HG02571 (cell line): ENCODE measurements at regions not wholly inside any gene's neighbourhood (a gene's known extent, or its start where the extent isn't known, plus 50 kb on each side); places are given as distances from the start of the nearest gene placed in this dataset.
A peak's percentile ranks its signal among the peaks of the same experiment; 100 is the strongest.
"Not testable (repeated sequence)": the region's sequence is repeated elsewhere in the genome, so short reads cannot be mapped to it uniquely, and the experiment has no call there.

Experiments used
- ATAC-seq: cut with Tn5 transposase; IDR thresholded peaks from one replicate; pipeline ENCODE4 v1.9.1; 2021; ENCODE audit warnings: mild to moderate bottlenecking, moderate library complexity; ENCODE audit not compliant: unreplicated experiment

DNA sequence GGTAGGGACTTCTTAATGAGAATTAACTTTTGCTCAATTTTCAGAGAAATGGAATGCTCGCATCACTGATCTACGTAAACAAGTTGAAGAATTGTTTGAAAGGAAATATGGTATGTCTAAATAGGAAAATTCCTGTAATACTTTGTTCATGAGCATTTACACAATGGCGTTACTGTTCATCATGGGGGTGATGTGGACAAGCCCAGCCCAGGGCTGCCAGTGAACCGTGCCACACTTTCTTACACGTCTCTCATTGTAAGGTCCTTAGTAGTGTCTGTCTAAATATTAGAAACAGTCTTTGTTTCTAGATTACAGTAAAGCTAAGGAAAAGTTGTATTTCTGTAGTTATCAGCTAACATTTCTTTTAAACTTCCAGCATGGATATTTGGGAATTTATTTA, 91.0 kb upstream of the SPDYE9 start:
- ATAC-seq = not testable (repeated sequence)

DNA sequence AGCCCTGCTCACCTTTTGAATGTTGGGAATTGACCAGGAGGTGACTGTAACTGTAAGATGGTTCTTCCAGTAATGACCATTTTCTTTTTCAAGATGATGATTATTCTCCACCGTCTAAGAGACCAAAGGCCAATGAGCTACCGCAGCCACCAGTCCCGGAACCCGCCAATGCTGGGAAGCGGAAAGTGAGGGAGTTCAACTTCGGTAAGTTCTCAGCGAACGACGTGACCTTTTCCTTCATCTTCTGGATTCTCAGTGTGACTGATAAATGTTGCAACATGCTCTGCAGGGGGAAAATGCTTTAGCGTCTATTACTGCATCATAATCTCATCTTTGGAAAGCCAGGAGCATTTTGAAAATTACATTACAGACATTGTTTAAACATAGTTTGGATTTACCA, 89.5 kb upstream of the SPDYE9 start:
- not testable (repeated sequence) for ATAC-seq

DNA sequence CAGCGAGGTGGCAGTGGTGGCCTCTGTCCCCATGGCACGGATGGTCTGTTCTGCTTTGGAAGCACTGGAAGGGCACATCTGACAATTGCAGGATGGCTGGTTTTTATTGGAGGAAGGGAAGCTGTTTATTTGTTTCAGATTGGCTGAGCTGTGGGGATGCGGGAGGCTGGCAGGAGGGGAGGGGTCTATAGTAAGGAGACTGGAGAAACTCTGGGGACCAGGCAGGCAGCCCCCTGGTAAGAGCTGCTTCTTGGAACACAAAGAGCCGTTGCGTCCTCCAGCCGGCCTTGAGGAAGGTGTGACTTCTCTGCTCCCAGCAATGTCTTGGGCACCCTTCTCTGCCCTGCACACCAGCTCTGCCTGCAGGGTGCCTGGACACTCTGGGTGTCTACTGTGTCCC, 85.1 kb upstream of the SPDYE9 start:
- not testable (repeated sequence) for ATAC-seq

DNA sequence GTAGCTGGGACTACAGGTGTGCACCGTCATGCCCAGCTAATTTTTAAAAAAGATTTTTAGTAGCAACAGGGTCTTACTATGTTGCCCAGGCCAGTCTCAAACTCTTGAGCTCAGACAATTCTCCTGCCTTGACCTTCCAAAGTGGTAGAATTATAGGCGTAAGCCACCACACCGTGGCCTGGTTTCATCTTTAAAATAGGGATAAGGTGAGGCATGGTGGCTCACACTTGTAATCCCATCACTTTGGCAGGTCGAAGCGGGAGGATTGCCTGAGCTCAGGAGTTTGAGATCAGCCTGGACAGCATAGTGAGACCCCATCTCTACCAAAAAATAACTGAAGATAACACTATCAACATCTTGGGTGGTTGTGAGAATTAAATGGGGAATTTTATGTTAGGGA, 84.6 kb upstream of the SPDYE9 start:
- not testable (repeated sequence) for ATAC-seq

DNA sequence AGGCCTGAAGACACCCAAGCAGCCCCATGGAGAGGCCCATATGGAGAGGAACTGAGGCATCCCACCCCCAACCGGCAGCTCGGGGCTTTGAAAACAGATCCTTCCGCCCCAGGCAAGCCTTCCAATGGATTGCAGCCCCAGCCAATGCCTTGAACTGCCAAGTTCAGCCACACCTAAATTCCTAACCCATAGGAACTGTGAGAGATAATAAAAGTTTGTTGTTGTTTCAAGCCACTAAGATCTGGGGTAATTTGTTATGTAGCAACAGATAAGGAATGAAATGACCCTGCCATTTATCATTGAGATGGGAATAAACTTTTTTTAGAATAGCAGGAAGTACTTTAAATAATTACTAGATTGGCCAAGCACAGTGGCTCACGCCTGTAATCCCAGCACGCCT, 80.3 kb upstream of the SPDYE9 start:
- not testable (repeated sequence) for ATAC-seq

DNA sequence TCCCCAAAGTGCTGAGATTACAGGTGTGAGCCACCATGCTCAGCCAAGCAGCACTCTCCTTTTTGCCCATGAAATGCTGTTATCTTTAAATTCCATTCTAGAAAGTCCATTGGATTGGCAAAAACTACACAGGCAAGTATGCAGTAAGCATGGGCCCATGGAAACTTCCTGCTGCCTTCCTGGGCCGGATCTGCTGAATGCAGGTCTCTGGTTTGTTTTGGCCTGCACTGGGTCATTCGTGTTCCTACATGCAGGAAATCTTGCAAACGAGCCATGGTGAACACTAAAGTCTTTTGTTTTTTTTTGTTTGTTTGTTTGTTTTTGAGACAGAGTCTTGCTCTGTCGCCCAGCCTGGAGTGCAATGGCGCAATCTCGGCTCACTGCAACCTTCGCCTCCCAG, 76.8 kb upstream of the SPDYE9 start:
- not testable (repeated sequence) for ATAC-seq

DNA sequence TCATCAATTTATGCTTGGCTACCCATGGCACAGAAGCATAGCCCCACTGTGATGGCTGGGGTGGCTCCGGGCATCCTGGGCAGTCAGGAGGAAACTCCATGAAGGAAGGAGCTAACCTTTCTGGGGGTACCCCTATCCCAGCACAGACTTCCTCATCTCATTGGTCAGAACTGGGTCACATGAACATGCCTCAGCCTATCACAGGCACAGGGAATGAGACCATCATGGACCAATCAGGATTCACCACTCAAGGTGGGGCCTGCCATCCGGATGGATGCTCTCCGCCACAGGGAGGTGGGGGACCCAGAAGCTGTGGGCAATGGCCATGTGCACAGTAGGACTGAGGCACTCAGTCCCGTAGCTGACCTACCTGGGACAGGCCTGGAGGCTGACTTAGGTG, 75.9 kb upstream of the SPDYE9 start:
- ATAC-seq = not testable (repeated sequence)

DNA sequence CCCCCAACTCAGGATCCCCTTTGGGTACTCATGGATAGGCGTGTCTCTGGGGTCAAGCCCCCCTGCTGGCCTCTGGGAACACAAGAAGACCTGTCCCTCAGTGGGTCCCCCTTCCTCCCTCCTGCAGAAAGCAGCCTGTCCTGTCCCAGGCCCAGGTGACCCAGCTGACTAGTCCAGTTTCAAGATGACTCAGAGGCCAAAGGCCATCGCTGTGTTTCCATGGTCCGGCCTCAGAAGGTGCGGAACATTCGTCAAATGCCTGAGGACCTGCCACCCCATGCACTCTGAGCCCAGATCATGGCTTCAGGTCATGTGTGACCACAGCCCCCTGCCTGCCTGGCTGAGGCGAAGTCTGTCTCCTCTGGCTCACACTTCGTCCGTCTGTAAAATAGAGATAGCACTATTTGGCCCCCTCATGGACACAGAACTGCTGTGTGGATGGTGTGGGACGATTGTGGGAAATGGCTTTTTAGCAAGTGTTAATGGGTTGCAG, 71.4 kb upstream of the SPDYE9 start:
- not testable (repeated sequence) for ATAC-seq

DNA sequence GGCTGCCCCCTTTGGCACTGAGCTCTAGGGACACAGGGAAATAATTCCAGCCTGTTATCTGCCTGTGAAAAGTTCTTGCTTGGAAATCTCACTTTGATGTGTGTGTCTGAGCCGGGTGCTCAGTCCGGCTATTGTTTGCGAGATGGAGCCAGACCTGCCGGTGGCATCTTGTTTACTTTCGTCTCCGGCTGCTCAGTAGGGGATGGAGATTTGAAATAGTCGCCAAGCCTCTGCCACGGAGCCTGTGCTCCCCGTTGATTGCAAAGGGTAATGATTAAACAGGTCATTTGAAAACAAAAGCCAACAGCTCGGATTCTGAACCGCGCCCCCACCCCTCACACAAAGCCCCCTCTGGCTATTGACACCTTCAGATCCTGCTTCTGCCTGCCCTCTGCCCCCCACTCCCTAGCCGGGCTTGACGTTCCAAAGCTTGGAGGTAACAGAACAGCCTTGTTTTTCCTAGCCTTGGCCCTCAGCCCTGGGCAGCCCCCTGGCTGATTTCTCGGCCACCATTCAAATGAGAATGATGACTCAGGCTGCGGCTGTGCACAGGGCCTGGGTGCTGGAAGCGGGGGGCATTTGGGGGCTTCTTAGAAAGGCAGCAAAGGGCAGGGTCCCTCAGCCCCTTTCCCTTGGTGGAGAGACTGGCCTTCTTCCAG, 70.8 kb upstream of the SPDYE9 start:
- not testable (repeated sequence) for ATAC-seq

DNA sequence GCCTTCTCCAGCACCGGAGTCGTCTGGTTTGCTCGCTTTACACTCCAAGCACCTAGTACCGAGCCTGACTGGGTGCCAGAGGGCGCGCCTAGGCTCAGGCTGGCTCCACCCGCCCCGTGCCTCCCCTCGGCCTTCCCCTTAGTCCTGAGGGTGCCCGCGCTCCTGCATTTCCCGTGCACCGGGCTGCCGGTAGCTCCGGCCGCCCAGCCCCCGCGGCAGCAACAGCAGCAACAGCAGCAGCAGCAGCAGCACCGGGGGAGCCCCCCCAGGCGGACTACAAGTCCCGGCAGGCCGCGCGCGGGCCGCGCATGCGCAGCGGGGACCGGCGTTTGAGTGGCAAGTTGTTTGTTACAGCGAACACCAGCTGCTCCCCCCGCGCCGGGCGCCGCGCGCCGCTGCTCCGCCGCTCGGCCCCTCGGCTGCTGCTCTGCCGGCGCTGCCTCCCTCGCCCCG, 68.8 kb upstream of the SPDYE9 start:
- ATAC-seq = peak; percentile 82

DNA sequence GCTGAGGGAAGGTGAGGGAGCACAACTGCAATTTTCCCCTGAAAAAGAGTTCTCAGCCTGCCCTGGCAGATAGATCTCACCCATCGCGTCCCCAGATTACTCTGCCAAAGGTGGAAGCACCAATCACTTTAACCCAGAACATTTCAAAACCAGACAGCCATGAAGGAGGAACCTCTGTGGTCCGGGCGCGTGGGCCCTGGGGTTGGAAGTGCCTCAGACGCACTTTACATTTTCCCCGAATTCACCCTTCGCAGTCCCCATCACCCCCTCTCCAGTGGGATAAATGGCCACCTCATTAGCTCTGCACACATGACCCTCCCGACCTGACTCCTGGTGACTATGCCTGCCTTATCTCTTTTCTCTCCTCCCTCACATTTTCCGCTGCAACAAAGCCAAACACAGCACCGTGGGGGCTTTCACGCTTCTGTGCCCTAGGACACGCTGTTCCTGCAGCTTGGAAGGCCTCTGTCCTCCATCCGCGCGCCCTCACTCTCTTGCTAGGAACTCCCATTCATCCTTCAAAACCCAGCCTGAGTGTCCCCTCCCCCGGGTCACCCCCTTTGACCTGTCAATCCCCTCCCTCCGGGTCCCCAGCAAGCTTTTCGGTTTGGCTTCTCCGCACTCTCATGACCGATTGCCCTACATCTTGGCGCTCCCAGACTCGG, 68.2 kb upstream of the SPDYE9 start:
- not testable (repeated sequence) for ATAC-seq

DNA sequence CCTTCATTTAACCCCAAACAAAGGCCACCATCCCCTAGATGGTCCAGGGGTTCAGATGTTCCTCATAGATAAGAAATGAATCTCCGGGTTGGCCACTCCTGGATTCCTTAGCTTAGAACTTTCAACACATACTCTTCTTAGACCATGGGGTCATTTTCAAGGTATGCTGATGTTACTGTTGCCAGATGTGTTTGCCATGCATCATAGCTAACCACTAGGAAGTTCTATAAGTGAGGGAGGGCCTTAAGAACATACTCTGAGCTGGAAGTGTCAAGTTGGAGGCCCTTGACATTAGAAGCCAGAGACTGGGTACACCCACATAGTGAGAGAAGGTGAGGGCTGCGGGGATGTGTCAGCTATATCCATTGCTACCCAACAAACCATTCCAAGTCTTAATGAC, 62.7 kb upstream of the SPDYE9 start:
- ATAC-seq = not testable (repeated sequence)

DNA sequence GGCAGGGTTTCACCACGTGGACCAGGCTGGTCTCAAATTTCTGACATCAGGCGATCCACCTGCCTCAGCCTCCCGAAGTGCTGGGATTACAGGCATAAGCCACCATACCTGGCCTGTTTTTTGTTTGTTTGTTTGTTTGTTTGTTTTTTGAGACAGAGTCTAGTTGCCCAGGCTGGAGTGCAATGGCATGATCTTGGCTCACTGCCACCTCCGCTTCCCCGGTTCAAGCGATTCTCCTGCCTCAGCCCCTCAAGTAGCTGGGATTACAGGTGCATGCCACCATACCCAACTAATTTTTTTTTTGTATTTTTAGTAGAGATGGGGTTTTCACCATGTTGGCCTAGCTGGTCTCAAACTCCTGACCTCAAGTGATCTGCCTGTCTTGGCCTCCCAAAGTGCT, 61.8 kb upstream of the SPDYE9 start:
- ATAC-seq = not testable (repeated sequence)

DNA sequence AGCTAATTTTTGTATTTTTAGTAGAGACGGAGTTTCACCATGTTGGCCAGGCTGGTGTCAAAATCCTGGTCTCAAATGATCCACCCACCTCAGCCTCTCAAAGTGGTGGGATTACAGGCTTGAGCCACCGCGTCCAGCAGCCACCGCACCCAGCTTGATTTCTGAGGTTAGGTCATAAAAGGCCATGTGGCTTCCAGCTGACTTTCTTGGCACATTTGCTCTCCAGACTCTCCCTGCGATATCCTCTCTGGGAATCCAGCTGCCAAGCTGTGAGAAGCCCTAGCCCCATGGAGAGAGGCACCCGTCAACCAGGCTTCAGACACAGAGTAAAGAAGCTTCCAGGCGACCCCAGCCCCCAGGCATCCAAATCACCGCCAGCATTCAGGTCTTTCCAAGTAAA, 58.2 kb upstream of the SPDYE9 start:
- not testable (repeated sequence) for ATAC-seq

DNA sequence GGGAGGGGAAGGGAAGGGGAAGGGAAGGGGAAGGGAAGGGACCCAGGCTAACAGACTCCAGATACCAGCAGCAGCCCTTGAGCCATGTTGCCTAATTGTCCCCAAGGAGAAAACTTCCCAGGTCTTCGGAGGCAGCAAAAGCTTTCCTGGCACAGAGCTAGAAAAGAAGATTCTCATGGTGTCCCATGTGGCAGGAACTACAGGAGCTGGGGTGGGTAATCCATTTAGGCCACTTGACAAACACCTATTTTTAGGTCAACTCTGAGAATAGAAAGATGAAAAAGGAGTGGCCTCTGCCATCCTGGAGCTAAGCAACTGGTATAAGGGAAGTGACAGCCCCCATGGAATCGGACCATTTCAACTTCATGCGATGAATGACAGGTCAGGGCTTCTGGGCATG, 52.1 kb upstream of the SPDYE9 start:
- not testable (repeated sequence) for ATAC-seq
